H1 (cell line): ENCODE measurements at regions not wholly inside any gene's neighbourhood (a gene's known extent, or its start where the extent isn't known, plus 50 kb on each side); places are given as distances from the start of the nearest gene placed in this dataset.

Experiments used
- CHD2 ChIP-seq: IDR thresholded peaks from 2 replicates; pipeline ENCODE4 v1.6.1; 2012; ENCODE audit warnings: low read length, improper control_type of control experiment
- POLR2A ChIP-seq, 2 experiments: IDR thresholded peaks; 1 replicate in 1 of 2; 2 replicates in 1 of 2; pipeline ENCODE4 v1.6.1; 2011; ENCODE audit warnings: low read depth in 2 of 2, low read length in 2 of 2, mild to moderate bottlenecking in 2 of 2; ENCODE audit errors: control extremely low read depth in 1 of 2
- TF ChIP-seq, protein P1 (sequence below): IDR thresholded peaks from 2 replicates; pipeline ENCODE4 v1.6.1; 2012; ENCODE audit warnings: low read length, inconsistent platforms
- TF ChIP-seq, protein P2 (sequence below), 3 experiments: IDR thresholded peaks; 1 replicate in 2 of 3; 2 replicates in 1 of 3; pipeline versions ENCODE4 v1.5.1 to v1.6.1; 2011; ENCODE audit warnings: low read length in 3 of 3, mild to moderate bottlenecking in 3 of 3, inconsistent platforms in 2 of 3, low read depth in 1 of 3, moderate library complexity in 1 of 3; ENCODE audit not compliant: insufficient read depth in 1 of 3; ENCODE audit errors: control extremely low read depth in 1 of 3
- TF ChIP-seq, protein P3 (sequence below): IDR thresholded peaks from 2 replicates; pipeline ENCODE4 v1.6.1; 2012; ENCODE audit warnings: inconsistent platforms

DNA sequence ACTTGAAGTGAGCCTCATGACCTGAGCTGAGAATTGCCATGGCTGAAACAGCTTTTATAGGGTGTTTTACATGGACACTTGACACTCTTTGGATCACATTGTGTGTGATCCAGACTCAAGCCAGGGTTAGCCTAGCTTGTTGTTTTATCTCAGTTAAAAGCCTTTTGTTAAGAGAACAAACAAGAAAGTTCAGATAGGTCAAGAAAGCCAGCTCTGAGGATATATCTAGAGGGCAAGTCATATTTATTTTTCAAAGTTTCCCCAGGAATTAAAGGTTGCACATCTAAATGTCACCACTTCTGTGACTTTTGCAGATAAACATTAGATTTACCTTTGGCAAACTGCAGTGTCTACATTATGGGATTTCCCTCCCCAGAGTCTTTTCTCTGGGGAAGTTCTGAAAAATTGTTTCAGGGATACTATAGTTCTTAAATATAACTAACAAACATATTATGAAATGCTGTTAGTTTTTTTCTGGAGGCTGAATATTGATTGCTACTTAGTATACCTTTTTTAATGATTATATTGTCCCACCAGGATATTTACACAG lies 134.5 kb downstream of the C9orf152 start:
- TF ChIP-seq CHD2, result no peak
- TF ChIP-seq, protein P1, sequence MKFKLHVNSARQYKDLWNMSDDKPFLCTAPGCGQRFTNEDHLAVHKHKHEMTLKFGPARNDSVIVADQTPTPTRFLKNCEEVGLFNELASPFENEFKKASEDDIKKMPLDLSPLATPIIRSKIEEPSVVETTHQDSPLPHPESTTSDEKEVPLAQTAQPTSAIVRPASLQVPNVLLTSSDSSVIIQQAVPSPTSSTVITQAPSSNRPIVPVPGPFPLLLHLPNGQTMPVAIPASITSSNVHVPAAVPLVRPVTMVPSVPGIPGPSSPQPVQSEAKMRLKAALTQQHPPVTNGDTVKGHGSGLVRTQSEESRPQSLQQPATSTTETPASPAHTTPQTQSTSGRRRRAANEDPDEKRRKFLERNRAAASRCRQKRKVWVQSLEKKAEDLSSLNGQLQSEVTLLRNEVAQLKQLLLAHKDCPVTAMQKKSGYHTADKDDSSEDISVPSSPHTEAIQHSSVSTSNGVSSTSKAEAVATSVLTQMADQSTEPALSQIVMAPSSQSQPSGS, result no peak
- TF ChIP-seq, protein P2, sequence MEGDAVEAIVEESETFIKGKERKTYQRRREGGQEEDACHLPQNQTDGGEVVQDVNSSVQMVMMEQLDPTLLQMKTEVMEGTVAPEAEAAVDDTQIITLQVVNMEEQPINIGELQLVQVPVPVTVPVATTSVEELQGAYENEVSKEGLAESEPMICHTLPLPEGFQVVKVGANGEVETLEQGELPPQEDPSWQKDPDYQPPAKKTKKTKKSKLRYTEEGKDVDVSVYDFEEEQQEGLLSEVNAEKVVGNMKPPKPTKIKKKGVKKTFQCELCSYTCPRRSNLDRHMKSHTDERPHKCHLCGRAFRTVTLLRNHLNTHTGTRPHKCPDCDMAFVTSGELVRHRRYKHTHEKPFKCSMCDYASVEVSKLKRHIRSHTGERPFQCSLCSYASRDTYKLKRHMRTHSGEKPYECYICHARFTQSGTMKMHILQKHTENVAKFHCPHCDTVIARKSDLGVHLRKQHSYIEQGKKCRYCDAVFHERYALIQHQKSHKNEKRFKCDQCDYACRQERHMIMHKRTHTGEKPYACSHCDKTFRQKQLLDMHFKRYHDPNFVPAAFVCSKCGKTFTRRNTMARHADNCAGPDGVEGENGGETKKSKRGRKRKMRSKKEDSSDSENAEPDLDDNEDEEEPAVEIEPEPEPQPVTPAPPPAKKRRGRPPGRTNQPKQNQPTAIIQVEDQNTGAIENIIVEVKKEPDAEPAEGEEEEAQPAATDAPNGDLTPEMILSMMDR (IDR thresholded peaks at IDR 0.05; ENCODE audit: control extremely low read depth in 1 of 3, insufficient read depth in 1 of 3, low read depth in 1 of 3, low read length in 3 of 3), result no peak
- TF ChIP-seq, protein P3, sequence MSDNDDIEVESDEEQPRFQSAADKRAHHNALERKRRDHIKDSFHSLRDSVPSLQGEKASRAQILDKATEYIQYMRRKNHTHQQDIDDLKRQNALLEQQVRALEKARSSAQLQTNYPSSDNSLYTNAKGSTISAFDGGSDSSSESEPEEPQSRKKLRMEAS, result no peak
- TF ChIP-seq POLR2A (IDR thresholded peaks at IDR 0.05; ENCODE audit: control extremely low read depth in 1 of 2, low read depth in 2 of 2, low read length in 2 of 2), result no peak
